ENCODE measurements at regions not wholly inside any gene's neighbourhood (a gene's known extent, or its start where the extent isn't known, plus 50 kb on each side); places are given as distances from the start of the nearest gene placed in this dataset.

GRCh38 chr12:66901138-66901932 is 222.5 kb upstream of the GRIP1 start:
- DNase-seq: no peak
- intact Hi-C loops (cut with micrococcal nuclease; ENCODE audit: unreplicated experiment): no loop called here
- CTCF ChIA-PET: no interaction called here
- Mint-ChIP-seq H3K36me3 (ENCODE audit: insufficient read depth, unreplicated experiment) (no peaks in the 10 kb centered on the region), H3K4me3 (ENCODE audit: low read depth, unreplicated experiment) (no peak overlapping the region), H3K4me1 (ENCODE audit: low read depth, unreplicated experiment) (peaks cover 25% of the 10 kb centered on the region), H3K9me3 (ENCODE audit: low read depth, unreplicated experiment) (no peaks in the 10 kb centered on the region), H3K27ac (ENCODE audit: unreplicated experiment) (no peak overlapping the region), H3K27me3 (ENCODE audit: unreplicated experiment) (no peaks in the 10 kb centered on the region)
- BruUV-seq (replicated peaks): no TSS peak
- no peak for TF ChIP-seq CTCF (IDR thresholded peaks at IDR 0.05; ENCODE audit: unreplicated experiment)

- no peak overlapping the region for H3K4me3 Mint-ChIP-seq (ENCODE audit: low read depth, unreplicated experiment)
- CTCF ChIA-PET: no interaction called here
- no peak for TF ChIP-seq CTCF (IDR thresholded peaks at IDR 0.05; ENCODE audit: unreplicated experiment)
- no peaks in the 10 kb centered on the region for H3K27me3 Mint-ChIP-seq (ENCODE audit: unreplicated experiment)
- H3K36me3 Mint-ChIP-seq (ENCODE audit: insufficient read depth, unreplicated experiment): no peaks in the 10 kb centered on the region
- BruUV-seq (replicated peaks): no TSS peak
- H3K4me1 Mint-ChIP-seq (ENCODE audit: low read depth, unreplicated experiment): peaks cover 25% of the 10 kb centered on the region
- no peak overlapping the region for H3K27ac Mint-ChIP-seq (ENCODE audit: unreplicated experiment)
- intact Hi-C loops (cut with micrococcal nuclease; ENCODE audit: unreplicated experiment): no loop called here
- no peaks in the 10 kb centered on the region for H3K9me3 Mint-ChIP-seq (ENCODE audit: low read depth, unreplicated experiment)
- no peak for DNase-seq
These were observed 223.1 kb upstream of the GRIP1 start for GRCh38 chr12:66902020-66902419.

GRCh38 chr12:66903782-66904396 is 225.0 kb upstream of the GRIP1 start:
- no peak for DNase-seq
- intact Hi-C loops (cut with micrococcal nuclease; ENCODE audit: unreplicated experiment): loop anchor here (1.0 kb wide), 2 partner anchors 163 to 316 kb away; no protein-coding TSS in a partner anchor
- Mint-ChIP-seq H3K4me1 (ENCODE audit: low read depth, unreplicated experiment) (peaks cover 25% of the 10 kb centered on the region), H3K27me3 (ENCODE audit: unreplicated experiment) (no peaks in the 10 kb centered on the region), H3K36me3 (ENCODE audit: insufficient read depth, unreplicated experiment) (no peaks in the 10 kb centered on the region), H3K27ac (ENCODE audit: unreplicated experiment) (no peak overlapping the region), H3K9me3 (ENCODE audit: low read depth, unreplicated experiment) (no peaks in the 10 kb centered on the region), H3K4me3 (ENCODE audit: low read depth, unreplicated experiment) (no peak overlapping the region)
- CTCF ChIA-PET: interaction anchor here (0.6 kb wide), 1 partner anchor 1930 kb away, joined by 4 read pairs; no protein-coding TSS in a partner anchor
- no TSS peak for BruUV-seq (replicated peaks)
- no peak for TF ChIP-seq CTCF (IDR thresholded peaks at IDR 0.05; ENCODE audit: unreplicated experiment)

GRCh38 chr12:66905201-66905600 is 226.3 kb upstream of the GRIP1 start:
- no peak for DNase-seq
- H3K27me3 Mint-ChIP-seq (ENCODE audit: unreplicated experiment): no peaks in the 10 kb centered on the region
- no peak overlapping the region for H3K27ac Mint-ChIP-seq (ENCODE audit: unreplicated experiment)
- H3K4me1 Mint-ChIP-seq (ENCODE audit: low read depth, unreplicated experiment): peaks cover 29% of the 10 kb centered on the region
- CTCF ChIA-PET: no interaction called here
- no TSS peak for BruUV-seq (replicated peaks)
- H3K9me3 Mint-ChIP-seq (ENCODE audit: low read depth, unreplicated experiment): no peaks in the 10 kb centered on the region
- H3K4me3 Mint-ChIP-seq (ENCODE audit: low read depth, unreplicated experiment): no peak overlapping the region
- intact Hi-C loops (cut with micrococcal nuclease; ENCODE audit: unreplicated experiment): no loop called here
- H3K36me3 Mint-ChIP-seq (ENCODE audit: insufficient read depth, unreplicated experiment): no peaks in the 10 kb centered on the region
- TF ChIP-seq CTCF (IDR thresholded peaks at IDR 0.05; ENCODE audit: unreplicated experiment): no peak

Data from Calu3 (cell line).